K562 (cell line): ENCODE measurements at regions not wholly inside any gene's neighbourhood (a gene's known extent, or its start where the extent isn't known, plus 50 kb on each side); places are given as distances from the start of the nearest gene placed in this dataset.

Source experiments
- ATAC-seq: fragments of 200-7000 bp; cut with Tn5 transposase; 3 replicates; pipeline ENCODE4 v1.9.1; 2020; ENCODE audit warnings: moderate library complexity
- BruUV-seq: library from RNA; stranded (reverse); fragments of 400-500 nt; replicated peaks from 2 replicates; lab custom pipeline; 2021; lab: Mats Ljungman, UMichigan
- CTCF ChIA-PET: fragments of 300-600 bp; formaldehyde crosslinking; extraction: SDS; loops from one replicate; lab custom pipeline; 2021; ENCODE audit warnings: low intra/inter-chr PET ratio; lab: Yijun Ruan, JAX
- POLR2A ChIA-PET: fragments of 300-600, 350-650 bp; sonication (Branson Sonifier 250); formaldehyde crosslinking; extraction: SDS; loops from one replicate; lab custom pipeline; 2021; ENCODE audit warnings: antibody characterized with exemption, inconsistent platforms; lab: Yijun Ruan, JAX
- DNase-seq, 4 experiments: peaks; one replicate each; pipeline versions ENCODE4 v3.0.0 to v3.0.0-alpha.2; 2011 to 2018; ENCODE audit warnings: low spot score in 3 of 4, mixed read lengths in 3 of 4; ENCODE audit errors: extremely low read depth in 1 of 4
- FAIRE-seq: peaks from 2 replicates; lab custom pipeline; 2011; peaks lifted over from hg19 to GRCh38; lab: Jason Lieb, UNC
- H2AFZ ChIP-seq: 2 replicates; pipeline ENCODE4 v1.6.0; 2011; ENCODE audit warnings: low read depth, low read length, control low read depth, inconsistent platforms
- H3K27ac ChIP-seq: fragments of 200-600 bp; 3 replicates; pipeline ENCODE4 v1.8.0; 2011; ENCODE audit warnings: low read depth, mild to moderate bottlenecking, control low read depth, inconsistent platforms, low read length, moderate library complexity, mixed read lengths; ENCODE audit errors: extremely low read depth
- H3K27me3 ChIP-seq, 2 experiments: fragments of 300-600 bp in 1 of 2; 2 replicates in 1 of 2; 3 replicates in 1 of 2; pipeline versions ENCODE4 v1.6.0 to v1.8.0; 2011; ENCODE audit warnings: inconsistent platforms in 2 of 2, low read length in 2 of 2, mild to moderate bottlenecking in 1 of 2, mixed read lengths in 1 of 2, moderate library complexity in 1 of 2; ENCODE audit not compliant: control insufficient read depth in 2 of 2, insufficient read depth in 2 of 2
- H3K36me3 ChIP-seq: fragments of 300-600 bp; 3 replicates; pipeline ENCODE4 v1.8.0; 2011; ENCODE audit warnings: mild to moderate bottlenecking, low read length, inconsistent platforms; ENCODE audit not compliant: control insufficient read depth, insufficient read depth
- H3K4me1 ChIP-seq, 2 experiments: fragments of 200-600 bp in 1 of 2; replicated peaks in 1 of 2; 2 replicates in 1 of 2; 3 replicates in 1 of 2; pipeline versions ENCODE4 v1.5.1 to v1.8.0; 2011; ENCODE audit warnings: inconsistent platforms in 2 of 2, low read length in 2 of 2, mild to moderate bottlenecking in 1 of 2, mixed read lengths in 1 of 2, moderate library complexity in 1 of 2; ENCODE audit not compliant: control insufficient read depth in 2 of 2, insufficient read depth in 2 of 2
- H3K4me2 ChIP-seq: 2 replicates; pipeline ENCODE4 v1.6.1; 2011; ENCODE audit warnings: low read length, control low read depth, inconsistent platforms, mixed read lengths; ENCODE audit not compliant: insufficient read depth
- H3K4me3 ChIP-seq: fragments of 200-600 bp; sonication (generic), shearing (Covaris generic); 2 replicates; pipeline ENCODE4 v1.5.1; 2016; ENCODE audit warnings: control low read depth, inconsistent platforms
- H3K79me2 ChIP-seq: fragments of 200-600 bp; 3 replicates; pipeline ENCODE4 v1.8.0; 2011; ENCODE audit warnings: low read length, inconsistent platforms; ENCODE audit not compliant: control insufficient read depth, insufficient read depth
- H3K9ac ChIP-seq, 2 experiments: 2 replicates each; pipeline versions ENCODE4 v1.6.0 to v1.6.1; 2011; ENCODE audit warnings: low read depth in 2 of 2, low read length in 2 of 2, control low read depth in 1 of 2, inconsistent platforms in 1 of 2, mild to moderate bottlenecking in 1 of 2, mixed read lengths in 1 of 2; ENCODE audit not compliant: insufficient read depth in 1 of 2
- H3K9me1 ChIP-seq: one replicate; pipeline ENCODE4 v1.6.0; 2011; ENCODE audit warnings: inconsistent platforms, mild to moderate bottlenecking, low read length, moderate library complexity; ENCODE audit not compliant: control insufficient read depth, insufficient read depth
- H3K9me3 ChIP-seq: replicated peaks from 2 replicates; pipeline ENCODE4 v1.5.1; 2011; ENCODE audit warnings: low read depth, low read length, inconsistent platforms; ENCODE audit not compliant: control insufficient read depth, insufficient read depth
- H4K20me1 ChIP-seq: replicated peaks from 2 replicates; pipeline ENCODE4 v1.6.1; 2011; ENCODE audit warnings: low read length, inconsistent platforms, mixed read lengths; ENCODE audit not compliant: control insufficient read depth, insufficient read depth
- CBX2 ChIP-seq: fragments of 200-600 bp; sonication (generic); IDR thresholded peaks from one replicate; pipeline ENCODE4 v1.6.1; 2012; ENCODE audit warnings: mild to moderate bottlenecking, low read length, inconsistent platforms; ENCODE audit not compliant: insufficient read depth, poor library complexity, severe bottlenecking
- ILF3 ChIP-seq: fragments of 450-650 bp; IDR thresholded peaks from 2 replicates; pipeline ENCODE4 v1.6.1; 2018; ENCODE audit warnings: antibody characterized with exemption, mild to moderate bottlenecking, moderate library complexity, borderline replicate concordance
- NONO ChIP-seq, 2 experiments: fragments of 200-400 bp in 1 of 2; fragments of 450-650 bp in 1 of 2; formaldehyde crosslinking in 1 of 2; IDR thresholded peaks; 2 replicates each; pipeline ENCODE4 v1.6.1; 2017; ENCODE audit warnings: low read depth in 2 of 2, mild to moderate bottlenecking in 2 of 2, moderate library complexity in 2 of 2, low read length in 1 of 2
- PRMT5 ChIP-seq: sonication (generic); formaldehyde crosslinking; IDR thresholded peaks from 2 replicates; pipeline ENCODE4 v1.5.0; 2020; ENCODE audit warnings: missing genetic modification reagents
- WHSC1 ChIP-seq: IDR thresholded peaks from one replicate; pipeline ENCODE4 v1.6.1; 2012; ENCODE audit warnings: low read length, control low read depth, inconsistent platforms
- WGBS: fragments of 100-300 bp; shearing (Covaris generic); methylation state at CpG from one replicate; pipeline ENCODE4 v1.1.6; 2016; ENCODE audit warnings: low coverage, mixed read lengths; ENCODE audit not compliant: insufficient coverage; ENCODE audit errors: missing lambda C conversion rate; 5-methylcytosine and 5-hydroxymethylcytosine counted together
- in situ Hi-C: fragments of 300-500 bp; cut with MboI; formaldehyde crosslinking; loops from 4 replicates; pipeline ENCODE4 v1.15.0; 2018; ENCODE audit warnings: inconsistent platforms, mixed read lengths
- intact Hi-C: fragments of 100-400 bp; cut with micrococcal nuclease; formaldehyde crosslinking; loops from 2 replicates; pipeline ENCODE4 v1.14.2; 2022
- TF ChIP-seq, protein P1 (sequence below): fragments of 200-400 bp; formaldehyde crosslinking; IDR thresholded peaks from 2 replicates; pipeline ENCODE4 v1.6.1; 2017; ENCODE audit warnings: mild to moderate bottlenecking, low read depth, low read length, moderate library complexity
- TF ChIP-seq, protein P2 (sequence below): sonication (generic); formaldehyde crosslinking; IDR thresholded peaks from 2 replicates; pipeline ENCODE4 v1.8.1; 2023; ENCODE audit warnings: mild to moderate bottlenecking, missing genetic modification reagents
- TF ChIP-seq, protein P3 (sequence below): sonication (generic); formaldehyde crosslinking; IDR thresholded peaks from 2 replicates; pipeline ENCODE4 v1.8.0; 2023; ENCODE audit warnings: missing genetic modification reagents, mild to moderate bottlenecking, borderline replicate concordance

DNA sequence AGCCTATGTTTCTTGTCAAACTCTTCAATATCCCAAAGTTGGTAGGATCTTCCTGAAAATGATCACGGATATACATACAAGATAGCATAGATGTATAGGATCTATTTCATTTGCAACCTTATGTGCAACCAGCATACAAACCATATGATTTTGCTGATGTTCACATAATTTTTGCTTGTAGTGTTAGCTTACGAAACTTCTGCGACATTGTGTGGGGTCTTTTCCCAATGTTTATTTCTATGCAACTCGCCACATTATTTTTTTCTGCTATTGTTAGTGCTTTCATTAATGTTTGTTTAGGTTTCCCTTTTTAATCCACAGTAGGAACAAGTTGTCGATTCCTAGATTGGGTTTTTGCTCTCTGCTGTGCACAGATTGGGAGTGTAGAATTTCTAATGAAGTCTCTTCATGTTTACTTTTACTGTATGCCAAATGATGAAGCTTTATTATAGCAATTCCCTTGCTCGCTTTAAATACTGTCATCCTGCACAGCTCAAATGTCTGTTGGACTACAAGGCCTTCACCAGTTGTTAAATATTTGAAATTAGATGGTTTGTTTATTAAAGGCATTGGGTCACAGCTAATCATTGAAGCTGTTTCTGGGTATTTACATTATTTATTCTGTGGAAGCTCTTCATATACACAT, 257.6 kb upstream of the PCDH7 start:
- intact Hi-C loops (no loop called here), in situ Hi-C loops (no loop called here)
- no TSS peak for BruUV-seq
- ATAC-seq = no peak
- Histone ChIP-seq H3K4me1 (no peaks in the 10 kb centered on the region), H3K36me3 (no peaks in the 10 kb centered on the region), H4K20me1 (no peaks in the 10 kb centered on the region), H3K9me3 (no peaks in the 10 kb centered on the region; the same call in 1 of the 2 replicates), H3K27ac (no peak overlapping the region), H3K4me3 (no peak overlapping the region), H3K9me1 (no peaks in the 10 kb centered on the region), H2AFZ (no peak overlapping the region), H3K4me2 (no peak overlapping the region), H3K79me2 (no peaks in the 10 kb centered on the region), H3K9ac (no peak overlapping the region), H3K27me3 (no peaks in the 10 kb centered on the region)
- POLR2A ChIA-PET = no interaction called here
- under 1% methylated on average over 6 of the region's 6 CpGs for WGBS
- TF ChIP-seq CBX2 (no peak), WHSC1 (no peak), PRMT5 (CRISPR knock-in tag) (no peak), NONO (IDR thresholded peaks at IDR 0.05; ENCODE audit: low read depth in 2 of 2, low read length in 1 of 2) (no peak), ILF3 (no peak)
- TF ChIP-seq, protein P1, sequence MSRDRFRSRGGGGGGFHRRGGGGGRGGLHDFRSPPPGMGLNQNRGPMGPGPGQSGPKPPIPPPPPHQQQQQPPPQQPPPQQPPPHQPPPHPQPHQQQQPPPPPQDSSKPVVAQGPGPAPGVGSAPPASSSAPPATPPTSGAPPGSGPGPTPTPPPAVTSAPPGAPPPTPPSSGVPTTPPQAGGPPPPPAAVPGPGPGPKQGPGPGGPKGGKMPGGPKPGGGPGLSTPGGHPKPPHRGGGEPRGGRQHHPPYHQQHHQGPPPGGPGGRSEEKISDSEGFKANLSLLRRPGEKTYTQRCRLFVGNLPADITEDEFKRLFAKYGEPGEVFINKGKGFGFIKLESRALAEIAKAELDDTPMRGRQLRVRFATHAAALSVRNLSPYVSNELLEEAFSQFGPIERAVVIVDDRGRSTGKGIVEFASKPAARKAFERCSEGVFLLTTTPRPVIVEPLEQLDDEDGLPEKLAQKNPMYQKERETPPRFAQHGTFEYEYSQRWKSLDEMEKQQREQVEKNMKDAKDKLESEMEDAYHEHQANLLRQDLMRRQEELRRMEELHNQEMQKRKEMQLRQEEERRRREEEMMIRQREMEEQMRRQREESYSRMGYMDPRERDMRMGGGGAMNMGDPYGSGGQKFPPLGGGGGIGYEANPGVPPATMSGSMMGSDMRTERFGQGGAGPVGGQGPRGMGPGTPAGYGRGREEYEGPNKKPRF = no peak
- TF ChIP-seq, protein P2, sequence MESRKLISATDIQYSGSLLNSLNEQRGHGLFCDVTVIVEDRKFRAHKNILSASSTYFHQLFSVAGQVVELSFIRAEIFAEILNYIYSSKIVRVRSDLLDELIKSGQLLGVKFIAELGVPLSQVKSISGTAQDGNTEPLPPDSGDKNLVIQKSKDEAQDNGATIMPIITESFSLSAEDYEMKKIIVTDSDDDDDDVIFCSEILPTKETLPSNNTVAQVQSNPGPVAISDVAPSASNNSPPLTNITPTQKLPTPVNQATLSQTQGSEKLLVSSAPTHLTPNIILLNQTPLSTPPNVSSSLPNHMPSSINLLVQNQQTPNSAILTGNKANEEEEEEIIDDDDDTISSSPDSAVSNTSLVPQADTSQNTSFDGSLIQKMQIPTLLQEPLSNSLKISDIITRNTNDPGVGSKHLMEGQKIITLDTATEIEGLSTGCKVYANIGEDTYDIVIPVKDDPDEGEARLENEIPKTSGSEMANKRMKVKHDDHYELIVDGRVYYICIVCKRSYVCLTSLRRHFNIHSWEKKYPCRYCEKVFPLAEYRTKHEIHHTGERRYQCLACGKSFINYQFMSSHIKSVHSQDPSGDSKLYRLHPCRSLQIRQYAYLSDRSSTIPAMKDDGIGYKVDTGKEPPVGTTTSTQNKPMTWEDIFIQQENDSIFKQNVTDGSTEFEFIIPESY (CRISPR knock-in tag) = no peak
- TF ChIP-seq, protein P3, sequence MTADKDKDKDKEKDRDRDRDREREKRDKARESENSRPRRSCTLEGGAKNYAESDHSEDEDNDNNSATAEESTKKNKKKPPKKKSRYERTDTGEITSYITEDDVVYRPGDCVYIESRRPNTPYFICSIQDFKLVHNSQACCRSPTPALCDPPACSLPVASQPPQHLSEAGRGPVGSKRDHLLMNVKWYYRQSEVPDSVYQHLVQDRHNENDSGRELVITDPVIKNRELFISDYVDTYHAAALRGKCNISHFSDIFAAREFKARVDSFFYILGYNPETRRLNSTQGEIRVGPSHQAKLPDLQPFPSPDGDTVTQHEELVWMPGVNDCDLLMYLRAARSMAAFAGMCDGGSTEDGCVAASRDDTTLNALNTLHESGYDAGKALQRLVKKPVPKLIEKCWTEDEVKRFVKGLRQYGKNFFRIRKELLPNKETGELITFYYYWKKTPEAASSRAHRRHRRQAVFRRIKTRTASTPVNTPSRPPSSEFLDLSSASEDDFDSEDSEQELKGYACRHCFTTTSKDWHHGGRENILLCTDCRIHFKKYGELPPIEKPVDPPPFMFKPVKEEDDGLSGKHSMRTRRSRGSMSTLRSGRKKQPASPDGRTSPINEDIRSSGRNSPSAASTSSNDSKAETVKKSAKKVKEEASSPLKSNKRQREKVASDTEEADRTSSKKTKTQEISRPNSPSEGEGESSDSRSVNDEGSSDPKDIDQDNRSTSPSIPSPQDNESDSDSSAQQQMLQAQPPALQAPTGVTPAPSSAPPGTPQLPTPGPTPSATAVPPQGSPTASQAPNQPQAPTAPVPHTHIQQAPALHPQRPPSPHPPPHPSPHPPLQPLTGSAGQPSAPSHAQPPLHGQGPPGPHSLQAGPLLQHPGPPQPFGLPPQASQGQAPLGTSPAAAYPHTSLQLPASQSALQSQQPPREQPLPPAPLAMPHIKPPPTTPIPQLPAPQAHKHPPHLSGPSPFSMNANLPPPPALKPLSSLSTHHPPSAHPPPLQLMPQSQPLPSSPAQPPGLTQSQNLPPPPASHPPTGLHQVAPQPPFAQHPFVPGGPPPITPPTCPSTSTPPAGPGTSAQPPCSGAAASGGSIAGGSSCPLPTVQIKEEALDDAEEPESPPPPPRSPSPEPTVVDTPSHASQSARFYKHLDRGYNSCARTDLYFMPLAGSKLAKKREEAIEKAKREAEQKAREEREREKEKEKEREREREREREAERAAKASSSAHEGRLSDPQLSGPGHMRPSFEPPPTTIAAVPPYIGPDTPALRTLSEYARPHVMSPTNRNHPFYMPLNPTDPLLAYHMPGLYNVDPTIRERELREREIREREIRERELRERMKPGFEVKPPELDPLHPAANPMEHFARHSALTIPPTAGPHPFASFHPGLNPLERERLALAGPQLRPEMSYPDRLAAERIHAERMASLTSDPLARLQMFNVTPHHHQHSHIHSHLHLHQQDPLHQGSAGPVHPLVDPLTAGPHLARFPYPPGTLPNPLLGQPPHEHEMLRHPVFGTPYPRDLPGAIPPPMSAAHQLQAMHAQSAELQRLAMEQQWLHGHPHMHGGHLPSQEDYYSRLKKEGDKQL (CRISPR knock-in tag) = no peak
- FAIRE-seq = no peak
- CTCF ChIA-PET = no interaction called here
- DNase-seq = no peak
